HG02870 (cell line): ENCODE measurements at regions not wholly inside any gene's neighbourhood (a gene's known extent, or its start where the extent isn't known, plus 50 kb on each side); places are given as distances from the start of the nearest gene placed in this dataset.
"Not testable (repeated sequence)": the region's sequence is repeated elsewhere in the genome, so short reads cannot be mapped to it uniquely, and the experiment has no call there.

Experiments used
- ATAC-seq: cut with Tn5 transposase; IDR thresholded peaks from one replicate; pipeline ENCODE4 v1.9.1; 2021; ENCODE audit warnings: mild to moderate bottlenecking, moderate library complexity; ENCODE audit not compliant: unreplicated experiment

- ATAC-seq, result no peak
These were observed 590.5 kb downstream of the ETS1 start for GRCh38 chr11:127996825-127997224.

- ATAC-seq, result no peak
These were observed 591.4 kb downstream of the ETS1 start for GRCh38 chr11:127995921-127996320.

DNA sequence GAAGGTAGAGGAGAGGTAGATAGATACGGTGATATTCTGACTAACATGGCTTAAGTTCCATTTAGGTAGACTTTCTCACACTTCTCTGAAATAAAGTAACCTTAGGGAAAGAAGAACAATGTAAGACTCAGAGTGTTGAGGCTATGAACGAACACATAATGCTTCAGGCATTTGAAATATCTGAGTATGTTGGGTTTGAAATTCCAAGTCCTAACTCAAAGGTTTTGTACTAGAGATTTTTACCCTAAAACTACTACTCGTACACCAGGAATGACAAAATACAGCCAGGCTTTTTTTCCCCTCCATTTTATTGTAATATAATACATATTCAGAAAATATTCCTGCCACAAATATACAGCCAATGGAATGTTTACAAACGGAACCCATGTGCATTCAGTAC is 592.6 kb downstream of the ETS1 start:
- no peak for ATAC-seq

DNA sequence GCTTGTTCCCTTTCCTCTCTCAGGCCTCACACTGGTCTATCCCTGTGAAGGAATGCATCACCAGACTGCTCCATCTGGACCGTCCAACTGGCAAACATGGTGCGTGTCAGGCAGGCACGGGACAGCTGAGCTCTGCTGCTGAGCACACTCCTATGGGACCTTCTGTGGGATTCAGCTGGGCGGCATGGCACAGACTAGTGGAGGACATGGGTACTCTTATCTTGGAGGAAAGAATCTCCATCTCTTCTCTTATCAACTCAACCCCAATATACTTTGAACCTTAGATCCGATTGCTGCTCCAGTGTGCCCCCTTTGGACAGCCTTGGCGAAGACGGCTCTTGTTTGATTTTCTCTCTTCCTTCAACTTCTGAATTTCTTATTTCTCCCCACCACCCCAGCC is 593.6 kb downstream of the ETS1 start:
- no peak for ATAC-seq

DNA sequence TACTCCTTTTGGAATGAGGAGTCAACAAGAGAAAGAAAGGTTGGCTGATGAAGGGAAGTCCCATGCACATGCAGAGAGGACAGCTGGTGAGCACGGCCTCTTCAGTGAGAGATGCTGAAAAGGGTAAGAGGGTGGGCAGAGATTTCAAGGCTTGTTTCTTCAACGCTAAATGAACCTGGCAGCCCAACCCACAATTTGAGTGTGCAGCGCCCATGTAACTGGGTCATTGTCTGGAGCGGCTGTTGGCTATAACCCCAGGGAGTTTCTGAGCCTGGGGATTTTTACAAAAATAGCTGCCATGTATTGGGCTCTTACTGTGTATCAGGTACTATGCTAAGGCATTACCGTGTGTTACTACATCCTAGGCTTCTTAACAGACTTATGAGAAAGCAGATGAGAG is 594.1 kb downstream of the ETS1 start:
- no peak for ATAC-seq

DNA sequence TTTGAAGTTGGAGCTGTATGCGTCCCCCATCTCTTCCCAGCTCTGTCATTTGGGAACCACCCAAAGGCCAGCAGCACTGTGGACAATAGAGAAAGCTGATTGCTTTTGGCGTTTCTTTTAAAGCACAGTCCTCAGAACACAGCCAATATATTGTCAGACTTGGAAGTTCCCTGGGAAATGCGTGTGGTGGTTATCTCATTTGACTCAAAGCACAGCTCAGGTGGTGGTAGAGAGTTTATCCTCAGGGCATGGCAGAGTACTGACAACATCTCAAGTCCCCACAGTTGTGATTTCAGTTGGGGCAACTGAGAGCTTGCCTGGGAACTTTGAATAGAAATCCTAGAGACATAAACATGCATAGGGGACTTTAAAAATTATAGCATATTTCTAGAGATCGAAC is 601.3 kb downstream of the ETS1 start:
- ATAC-seq, result no peak

- no peak for ATAC-seq
These were observed 614.5 kb downstream of the ETS1 start for GRCh38 chr11:127972816-127973215.

DNA sequence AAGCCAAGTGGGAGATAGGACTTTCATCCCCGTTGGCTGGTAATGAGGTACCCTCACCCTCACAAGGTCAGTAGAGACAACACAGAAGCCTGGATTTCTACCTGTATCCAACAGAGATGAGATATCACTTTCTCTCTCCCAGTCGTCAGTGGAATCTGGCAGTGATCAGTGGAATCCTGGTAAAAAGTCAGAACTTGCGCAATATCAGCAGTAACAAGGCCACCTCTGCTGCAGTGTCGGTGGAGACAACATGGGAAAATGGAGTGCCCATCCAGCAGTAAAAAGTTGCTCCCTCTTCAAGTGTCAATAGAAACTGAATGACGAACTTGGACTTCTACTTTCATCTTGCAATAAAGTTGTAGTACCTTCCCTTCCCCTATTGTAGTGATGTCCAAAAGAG is 615.9 kb downstream of the ETS1 start:
- ATAC-seq, result no peak

- no peak for ATAC-seq
These were observed 620.5 kb downstream of the ETS1 start for GRCh38 chr11:127966821-127967220.

GRCh38 chr11:127965939-127966668 is 621.3 kb downstream of the ETS1 start:
- ATAC-seq, result no peak

DNA sequence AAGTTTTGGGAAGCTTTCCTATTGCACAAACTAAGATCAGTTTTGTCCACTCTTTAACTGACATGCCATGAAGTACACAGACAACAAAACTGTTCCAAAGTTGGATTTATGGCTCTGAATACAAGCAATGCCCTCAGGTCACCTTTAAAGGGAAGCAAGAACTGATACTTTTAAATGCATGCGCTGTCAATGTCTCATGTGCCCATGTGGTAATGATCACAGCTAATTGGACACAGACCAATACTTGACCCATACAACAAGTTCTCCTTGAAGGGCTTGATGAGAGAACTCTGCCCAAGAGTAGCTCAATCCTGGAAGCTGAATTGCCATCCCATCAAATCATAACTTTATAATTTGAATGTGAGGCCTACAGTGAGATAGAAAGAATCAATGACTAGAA is 624.9 kb downstream of the ETS1 start:
- ATAC-seq, result no peak

DNA sequence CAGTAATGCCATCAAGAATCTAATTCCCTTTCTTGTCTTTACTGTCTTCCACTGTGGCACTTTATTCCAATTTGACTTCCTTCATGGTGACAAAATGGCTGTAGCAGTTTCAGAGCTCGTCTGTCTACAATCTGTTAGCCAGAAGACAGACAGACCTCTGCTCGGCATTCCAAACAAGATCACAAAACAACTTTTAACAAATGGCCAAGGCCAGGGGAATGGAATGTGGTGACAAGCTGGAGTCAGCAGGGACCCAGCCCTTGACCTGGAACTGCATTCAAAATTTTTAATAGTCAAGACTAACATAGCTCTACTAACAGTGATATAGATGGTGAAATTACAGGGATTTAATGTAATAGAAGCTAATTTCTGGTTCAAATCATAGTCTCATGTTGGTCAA is 637.2 kb downstream of the ETS1 start:
- no peak for ATAC-seq

GRCh38 chr11:127943763-127944162 is 643.6 kb downstream of the ETS1 start:
- peak; percentile 41 for ATAC-seq

DNA sequence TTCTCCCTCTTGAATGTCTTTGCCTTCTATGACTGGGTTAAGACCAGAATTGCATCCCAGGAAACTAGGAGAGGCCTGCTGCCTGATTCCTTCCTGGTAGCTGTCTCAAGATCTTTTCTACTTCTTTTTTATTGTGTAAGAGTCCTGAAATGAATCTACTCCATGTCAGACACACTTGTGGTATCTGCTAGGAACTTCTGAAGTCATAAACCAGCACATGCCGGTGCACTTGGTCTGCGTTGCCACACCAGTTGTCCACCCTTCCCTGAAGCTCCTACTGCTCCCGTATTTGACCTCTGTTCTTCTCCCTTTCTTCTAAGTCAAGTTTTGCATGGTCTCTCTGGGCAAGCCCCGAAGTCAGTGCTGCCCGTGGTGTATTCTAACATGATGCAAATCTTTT is 644.2 kb downstream of the ETS1 start:
- ATAC-seq, result no peak

DNA sequence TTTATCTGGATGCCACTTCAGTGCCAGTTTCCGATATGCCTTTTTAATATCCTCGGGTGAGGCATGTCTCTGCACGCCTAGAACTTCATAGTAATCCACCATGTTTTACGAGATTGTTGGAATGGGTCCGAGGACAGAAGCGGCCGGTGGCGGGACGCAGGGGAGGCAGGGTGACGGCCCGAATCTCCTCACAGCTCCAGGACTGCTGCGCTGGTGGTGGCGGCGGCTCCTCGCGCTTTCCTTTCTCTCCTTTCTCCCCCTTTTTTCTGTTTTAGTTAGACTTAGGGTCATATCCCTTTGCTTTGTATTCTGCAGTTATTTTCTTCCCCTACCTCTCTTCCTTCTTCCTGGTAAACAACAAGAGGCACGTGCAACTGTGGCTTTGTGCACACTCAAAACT is 645.8 kb downstream of the ETS1 start:
- not testable (repeated sequence) for ATAC-seq

- no peak for ATAC-seq
These were observed 648.4 kb downstream of the ETS1 start for GRCh38 chr11:127939000-127939399.

DNA sequence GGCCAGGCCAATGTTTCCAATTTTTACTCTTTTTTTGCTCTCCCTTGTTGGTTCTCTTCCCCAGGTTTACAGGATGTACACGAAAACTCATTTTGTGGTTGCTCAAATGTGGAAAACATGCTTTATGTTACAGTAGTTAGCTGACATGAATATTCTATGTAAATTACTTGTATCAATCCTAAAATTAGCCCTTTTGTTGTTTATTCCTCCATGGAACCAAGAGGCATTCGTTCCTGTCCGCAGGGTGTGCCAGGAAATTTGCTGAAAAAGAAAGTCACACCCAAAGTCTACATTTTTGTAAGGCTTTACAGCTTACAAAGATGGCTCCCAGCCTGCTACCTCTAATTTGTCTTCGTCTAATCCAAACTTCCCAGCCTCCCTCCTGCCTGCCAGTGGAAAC is 652.3 kb downstream of the ETS1 start:
- no peak for ATAC-seq

GRCh38 chr11:127933961-127934360 is 653.4 kb downstream of the ETS1 start:
- ATAC-seq, result not testable (repeated sequence)

DNA sequence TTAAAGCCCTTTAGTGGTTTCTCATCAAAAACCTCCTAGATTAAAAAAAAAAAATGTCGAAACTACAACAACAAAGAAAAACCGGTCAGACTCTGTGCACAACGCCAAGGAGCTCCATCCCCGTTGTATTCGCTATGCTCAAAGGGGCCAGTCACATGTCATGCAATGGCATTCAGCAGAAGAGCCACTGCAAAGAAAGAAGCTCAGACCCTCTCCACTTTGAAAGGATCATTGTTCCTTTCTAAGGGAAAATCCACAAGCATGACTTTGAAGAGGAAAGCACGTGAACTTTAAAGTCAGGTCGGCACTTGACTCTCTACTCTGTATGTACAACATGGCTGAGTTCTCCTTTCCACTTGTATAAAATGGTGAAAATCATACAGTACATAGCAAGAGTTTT is 655.6 kb downstream of the ETS1 start:
- ATAC-seq, result no peak

DNA sequence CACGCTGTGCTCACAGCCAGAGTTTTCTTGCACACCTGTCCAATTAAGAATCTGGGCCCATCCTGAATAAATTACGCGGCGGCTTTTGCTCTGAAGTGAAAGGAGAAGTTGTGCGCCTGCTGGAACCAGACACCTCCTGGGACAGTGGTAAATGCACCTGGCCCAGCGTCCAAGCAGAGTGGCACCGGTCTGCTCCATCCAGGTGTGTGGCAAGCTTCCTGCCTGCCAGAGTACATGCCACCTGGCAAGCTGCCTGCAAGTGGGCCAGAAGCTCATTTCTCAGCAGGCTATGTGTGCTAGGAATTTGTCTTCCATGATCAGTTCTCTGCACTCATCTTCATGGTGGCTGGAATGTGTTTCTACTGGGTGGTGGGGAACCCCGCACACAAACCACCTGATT is 660.6 kb downstream of the ETS1 start:
- no peak for ATAC-seq

- no peak for ATAC-seq
These were observed 661.9 kb downstream of the ETS1 start for GRCh38 chr11:127925475-127925874.

GRCh38 chr11:127919206-127920000 is 668.0 kb downstream of the ETS1 start:
- ATAC-seq, result no peak
